ENCODE measurements at regions not wholly inside any gene's neighbourhood (a gene's known extent, or its start where the extent isn't known, plus 50 kb on each side); places are given as distances from the start of the nearest gene placed in this dataset.

DNA sequence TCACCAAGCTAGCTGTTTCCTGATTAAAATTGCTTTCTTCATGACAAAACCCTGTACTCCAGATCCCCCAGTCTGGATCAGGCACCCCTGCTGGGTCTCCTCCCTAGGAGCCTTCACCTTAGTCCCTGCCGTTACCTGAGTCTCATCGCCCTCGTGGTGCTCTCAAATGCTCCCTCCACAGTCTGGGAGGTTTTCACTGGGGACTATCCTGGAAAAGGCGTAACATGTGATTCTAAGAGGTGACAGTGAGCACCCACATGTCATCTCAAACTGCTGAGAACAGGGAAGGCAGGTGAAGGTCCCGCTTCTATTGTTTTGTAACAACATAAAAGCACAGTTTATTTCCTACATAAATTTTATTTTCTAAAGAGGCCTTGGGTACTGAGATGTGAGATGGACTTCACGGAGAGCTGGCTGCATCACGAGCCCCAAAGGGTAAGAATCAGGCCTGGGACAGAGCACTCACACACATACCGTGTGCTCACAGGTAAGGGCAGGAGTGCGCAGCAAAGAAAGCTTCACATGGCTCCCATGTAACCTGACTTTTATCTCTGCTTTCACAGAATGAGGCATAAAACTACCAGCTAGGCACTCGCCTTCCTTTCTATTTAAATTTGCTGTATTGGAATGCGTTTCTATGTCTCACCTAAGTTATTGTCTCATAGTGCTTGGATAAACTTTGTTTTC is 531.5 kb downstream of the RNF144A start:
- TF ChIP-seq EZH2 (IDR thresholded peaks at IDR 0.05; ENCODE audit: borderline replicate concordance, low read depth, low read length, poor library complexity, severe bottlenecking), result no peak
- TF ChIP-seq, protein P1, sequence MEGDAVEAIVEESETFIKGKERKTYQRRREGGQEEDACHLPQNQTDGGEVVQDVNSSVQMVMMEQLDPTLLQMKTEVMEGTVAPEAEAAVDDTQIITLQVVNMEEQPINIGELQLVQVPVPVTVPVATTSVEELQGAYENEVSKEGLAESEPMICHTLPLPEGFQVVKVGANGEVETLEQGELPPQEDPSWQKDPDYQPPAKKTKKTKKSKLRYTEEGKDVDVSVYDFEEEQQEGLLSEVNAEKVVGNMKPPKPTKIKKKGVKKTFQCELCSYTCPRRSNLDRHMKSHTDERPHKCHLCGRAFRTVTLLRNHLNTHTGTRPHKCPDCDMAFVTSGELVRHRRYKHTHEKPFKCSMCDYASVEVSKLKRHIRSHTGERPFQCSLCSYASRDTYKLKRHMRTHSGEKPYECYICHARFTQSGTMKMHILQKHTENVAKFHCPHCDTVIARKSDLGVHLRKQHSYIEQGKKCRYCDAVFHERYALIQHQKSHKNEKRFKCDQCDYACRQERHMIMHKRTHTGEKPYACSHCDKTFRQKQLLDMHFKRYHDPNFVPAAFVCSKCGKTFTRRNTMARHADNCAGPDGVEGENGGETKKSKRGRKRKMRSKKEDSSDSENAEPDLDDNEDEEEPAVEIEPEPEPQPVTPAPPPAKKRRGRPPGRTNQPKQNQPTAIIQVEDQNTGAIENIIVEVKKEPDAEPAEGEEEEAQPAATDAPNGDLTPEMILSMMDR (conservative IDR thresholded peaks at IDR 0.05; ENCODE audit: low read depth, low read length), result no peak
- no peak overlapping the region for H3K4me3 ChIP-seq (ENCODE audit: low read depth, low read length, poor library complexity, severe bottlenecking)
- H3K9me3 ChIP-seq (ENCODE audit: low read depth, low read length, poor library complexity, severe bottlenecking), result no peaks in the 10 kb centered on the region
- H3K27ac ChIP-seq (ENCODE audit: low read depth, low read length, poor library complexity, severe bottlenecking), result no peak overlapping the region
- ChIA-PET POLR2A (ENCODE audit: low non-redundant PET) (no interaction called here), CTCF (no interaction called here)
- no peaks in the 10 kb centered on the region for H3K27me3 ChIP-seq (replicated peaks; ENCODE audit: insufficient read depth, low read depth, low read length, poor library complexity)
- no TSS peak for BruUV-seq (replicated peaks)
- H3K36me3 ChIP-seq (ENCODE audit: insufficient read depth, low read length, poor library complexity, severe bottlenecking), result no peaks in the 10 kb centered on the region
- intact Hi-C loops (cut with micrococcal nuclease; ENCODE audit: unreplicated experiment), result no loop called here
- no peaks in the 10 kb centered on the region for H3K4me1 ChIP-seq (ENCODE audit: insufficient read depth, low read length, poor library complexity, severe bottlenecking)
- DNase-seq (ENCODE audit: low spot score), result no peak

DNA sequence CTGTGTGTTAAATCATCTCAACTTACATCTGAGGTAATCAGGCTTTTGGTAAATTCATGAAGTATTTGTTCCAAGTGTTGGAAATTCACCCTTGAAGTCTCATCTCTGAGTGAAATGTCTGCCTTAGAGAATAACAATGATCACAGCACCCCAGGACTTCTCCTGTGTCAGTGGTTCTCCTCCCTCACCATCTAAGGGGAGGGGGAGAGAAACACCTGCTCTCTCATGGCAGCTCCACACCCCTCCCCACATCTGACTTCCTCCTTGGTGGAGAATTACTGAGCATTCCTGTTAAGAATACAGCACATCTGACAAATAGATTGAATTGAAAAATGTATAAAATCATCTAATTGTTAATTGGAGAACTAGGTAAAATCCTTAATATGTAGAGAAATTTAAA is 532.1 kb downstream of the RNF144A start:
- POLR2A ChIA-PET (ENCODE audit: low non-redundant PET), result no interaction called here
- Histone ChIP-seq H3K4me1 (ENCODE audit: insufficient read depth, low read length, poor library complexity, severe bottlenecking) (no peaks in the 10 kb centered on the region), H3K36me3 (ENCODE audit: insufficient read depth, low read length, poor library complexity, severe bottlenecking) (no peaks in the 10 kb centered on the region), H3K4me3 (ENCODE audit: low read depth, low read length, poor library complexity, severe bottlenecking) (no peak overlapping the region), H3K9me3 (ENCODE audit: low read depth, low read length, poor library complexity, severe bottlenecking) (no peaks in the 10 kb centered on the region), H3K27me3 (replicated peaks; ENCODE audit: insufficient read depth, low read depth, low read length, poor library complexity) (no peaks in the 10 kb centered on the region), H3K27ac (ENCODE audit: low read depth, low read length, poor library complexity, severe bottlenecking) (no peak overlapping the region)
- intact Hi-C loops (cut with micrococcal nuclease; ENCODE audit: unreplicated experiment), result no loop called here
- TF ChIP-seq, protein P1 (conservative IDR thresholded peaks at IDR 0.05; ENCODE audit: low read depth, low read length), result no peak
- TF ChIP-seq EZH2 (IDR thresholded peaks at IDR 0.05; ENCODE audit: borderline replicate concordance, low read depth, low read length, poor library complexity, severe bottlenecking), result no peak
- no TSS peak for BruUV-seq (replicated peaks)
- CTCF ChIA-PET, result no interaction called here
- no peak for DNase-seq (ENCODE audit: low spot score)

DNA sequence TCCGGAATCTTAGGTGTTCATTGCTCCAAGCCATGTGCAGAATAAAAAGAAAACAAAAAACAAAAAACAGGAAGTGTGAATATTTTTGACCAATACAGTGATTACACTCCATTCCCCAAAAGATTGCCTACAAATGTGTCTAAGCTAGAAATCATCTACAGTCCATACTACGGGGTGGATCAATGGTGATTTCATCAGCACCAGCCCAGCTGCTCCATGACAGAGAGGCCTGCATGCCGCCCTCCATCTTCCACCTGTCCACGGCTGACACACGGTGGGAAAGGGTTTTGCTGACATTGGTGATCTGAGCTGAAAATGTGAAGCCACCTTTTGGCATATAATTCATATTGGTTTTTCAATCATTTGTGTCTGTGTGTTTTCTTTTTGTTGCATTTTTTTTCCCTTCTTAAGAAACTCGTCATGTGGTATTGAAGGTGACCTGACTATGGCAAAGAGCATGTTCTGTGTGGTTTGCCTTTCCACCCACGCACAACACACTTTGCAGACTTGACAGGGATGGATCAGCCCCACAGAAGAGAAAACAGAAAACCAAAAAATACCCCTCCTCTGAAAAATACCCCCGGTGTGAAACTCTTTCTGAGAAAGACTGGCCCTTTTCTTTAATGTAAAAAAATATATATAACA is 533.1 kb downstream of the RNF144A start:
- TF ChIP-seq EZH2 (IDR thresholded peaks at IDR 0.05; ENCODE audit: borderline replicate concordance, low read depth, low read length, poor library complexity, severe bottlenecking), result no peak
- TF ChIP-seq, protein P1 (conservative IDR thresholded peaks at IDR 0.05; ENCODE audit: low read depth, low read length), result no peak
- H3K36me3 ChIP-seq (ENCODE audit: insufficient read depth, low read length, poor library complexity, severe bottlenecking), result no peaks in the 10 kb centered on the region
- H3K9me3 ChIP-seq (ENCODE audit: low read depth, low read length, poor library complexity, severe bottlenecking), result no peaks in the 10 kb centered on the region
- ChIA-PET POLR2A (ENCODE audit: low non-redundant PET) (no interaction called here), CTCF (no interaction called here)
- no peak overlapping the region for H3K4me3 ChIP-seq (ENCODE audit: low read depth, low read length, poor library complexity, severe bottlenecking)
- no peak for DNase-seq (ENCODE audit: low spot score)
- H3K27ac ChIP-seq (ENCODE audit: low read depth, low read length, poor library complexity, severe bottlenecking), result no peak overlapping the region
- H3K27me3 ChIP-seq (replicated peaks; ENCODE audit: insufficient read depth, low read depth, low read length, poor library complexity), result no peaks in the 10 kb centered on the region
- no peaks in the 10 kb centered on the region for H3K4me1 ChIP-seq (ENCODE audit: insufficient read depth, low read length, poor library complexity, severe bottlenecking)
- intact Hi-C loops (cut with micrococcal nuclease; ENCODE audit: unreplicated experiment), result no loop called here
- no TSS peak for BruUV-seq (replicated peaks)
